Mesendoderm (in vitro differentiated cells): ENCODE measurements at regions not wholly inside any gene's neighbourhood (a gene's known extent, or its start where the extent isn't known, plus 50 kb on each side); places are given as distances from the start of the nearest gene placed in this dataset.

Experiments used
- DNase-seq: peaks from one replicate; pipeline ENCODE4 v3.0.0; 2013
- H2AK5ac ChIP-seq: 2 replicates; pipeline ENCODE4 v1.6.1; 2013; ENCODE audit warnings: low read length, inconsistent platforms
- H2BK120ac ChIP-seq: 2 replicates; pipeline ENCODE4 v1.6.1; 2013; ENCODE audit warnings: low read depth, mild to moderate bottlenecking, low read length, moderate library complexity, mixed read lengths
- H2BK15ac ChIP-seq: replicated peaks from 2 replicates; pipeline ENCODE4 v1.6.1; 2013; ENCODE audit warnings: low read depth, mild to moderate bottlenecking, moderate library complexity
- H2BK5ac ChIP-seq: 2 replicates; pipeline ENCODE4 v1.6.1; 2013; ENCODE audit warnings: low read length, inconsistent platforms
- H3K18ac ChIP-seq: 2 replicates; pipeline ENCODE4 v1.6.1; 2013; ENCODE audit warnings: mild to moderate bottlenecking, low read length, mixed read lengths
- H3K23ac ChIP-seq: one replicate; pipeline ENCODE4 v1.6.1; 2013; ENCODE audit warnings: low read length
- H3K27ac ChIP-seq: 2 replicates; pipeline ENCODE4 v1.5.1; 2013; ENCODE audit warnings: low read depth, mild to moderate bottlenecking, inconsistent platforms, low read length, moderate library complexity
- H3K27me3 ChIP-seq: 2 replicates; pipeline ENCODE4 v1.6.1; 2013; ENCODE audit warnings: low read length, control low read depth, mild to moderate bottlenecking, inconsistent platforms; ENCODE audit not compliant: insufficient read depth, poor library complexity
- H3K36me3 ChIP-seq: 2 replicates; pipeline ENCODE4 v1.6.1; 2013; ENCODE audit warnings: low read length, inconsistent platforms; ENCODE audit not compliant: control insufficient read depth, insufficient read depth
- H3K4ac ChIP-seq: one replicate; pipeline ENCODE4 v1.6.1; 2013; ENCODE audit warnings: low read depth, mild to moderate bottlenecking, low read length, moderate library complexity
- H3K4me1 ChIP-seq: 2 replicates; pipeline ENCODE4 v1.6.1; 2013; ENCODE audit warnings: low read depth, low read length, inconsistent platforms; ENCODE audit not compliant: control insufficient read depth
- H3K4me2 ChIP-seq: 2 replicates; pipeline ENCODE4 v1.6.1; 2013; ENCODE audit warnings: low read length
- H3K4me3 ChIP-seq: 2 replicates; pipeline ENCODE4 v1.5.1; 2013; ENCODE audit warnings: mild to moderate bottlenecking, low read length
- H3K56ac ChIP-seq: one replicate; pipeline ENCODE4 v1.6.1; 2013; ENCODE audit warnings: low read length
- H3K79me1 ChIP-seq: 2 replicates; pipeline ENCODE4 v1.6.1; 2013; ENCODE audit warnings: low read length, inconsistent platforms
- H3K79me2 ChIP-seq: 2 replicates; pipeline ENCODE4 v1.6.1; 2013; ENCODE audit warnings: mild to moderate bottlenecking, low read length; ENCODE audit not compliant: control insufficient read depth, insufficient read depth
- H3K9ac ChIP-seq: 2 replicates; pipeline ENCODE4 v1.6.1; 2013; ENCODE audit warnings: low read length, inconsistent platforms
- H4K5ac ChIP-seq: one replicate; pipeline ENCODE4 v1.6.1; 2013; ENCODE audit warnings: low read length
- H4K8ac ChIP-seq: one replicate; pipeline ENCODE4 v1.6.1; 2013; ENCODE audit warnings: low read depth, mild to moderate bottlenecking, control low read depth, low read length, moderate library complexity
- WGBS: extraction: QIAGEN DNeasy Blood & Tissue Kit; methylation state at CpG from one replicate; pipeline ENCODE4 v1.1.7; 2013; ENCODE audit warnings: low lambda C conversion rate, missing lambda C conversion rate; ENCODE audit not compliant: insufficient coverage; ENCODE audit errors: extremely low coverage; 5-methylcytosine and 5-hydroxymethylcytosine counted together

DNA sequence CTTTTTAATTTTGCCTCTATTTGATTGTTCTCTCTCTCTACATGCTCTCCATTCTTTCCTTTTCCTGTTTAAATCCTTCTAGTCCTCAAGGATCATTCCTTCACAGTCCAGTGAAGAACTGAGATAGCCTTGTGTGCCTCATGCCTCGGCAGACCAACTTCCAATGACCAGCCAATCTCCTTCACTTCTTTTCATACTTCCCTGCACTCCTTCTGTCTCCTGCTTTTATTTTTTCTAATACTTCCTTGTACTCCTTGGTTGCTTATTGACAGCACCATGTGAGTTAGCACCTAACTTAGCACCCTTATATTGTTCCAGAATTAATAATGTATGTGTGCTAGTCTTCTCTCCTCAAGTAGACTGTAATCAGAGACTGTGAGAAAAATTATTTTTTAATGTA lies 246.8 kb downstream of the ADGRG6 start:
- no peak overlapping the region for H3K9ac ChIP-seq
- no peak overlapping the region for H3K23ac ChIP-seq
- H3K4me2 ChIP-seq = no peak overlapping the region
- no peak overlapping the region for H2BK5ac ChIP-seq
- H3K36me3 ChIP-seq = no peaks in the 10 kb centered on the region
- no peaks in the 10 kb centered on the region for H3K79me1 ChIP-seq
- H4K8ac ChIP-seq = no peak overlapping the region
- H3K56ac ChIP-seq = no peak overlapping the region
- no CpG with 5 or more reads among the region's 1 CpG for WGBS
- H4K5ac ChIP-seq = no peak overlapping the region
- no peak overlapping the region for H3K4ac ChIP-seq
- H3K18ac ChIP-seq = no peak overlapping the region
- no peaks in the 10 kb centered on the region for H3K4me1 ChIP-seq
- no peak overlapping the region for H2AK5ac ChIP-seq
- H3K79me2 ChIP-seq = no peaks in the 10 kb centered on the region
- H2BK15ac ChIP-seq = no peak overlapping the region
- no peaks in the 10 kb centered on the region for H3K27me3 ChIP-seq
- H3K4me3 ChIP-seq = no peak overlapping the region
- DNase-seq = no peak
- no peak overlapping the region for H3K27ac ChIP-seq
- no peak overlapping the region for H2BK120ac ChIP-seq

- DNase-seq = no peak
- H3K36me3 ChIP-seq = no peaks in the 10 kb centered on the region
- WGBS = no CpG with 5 or more reads among the region's 7 CpGs
- H4K5ac ChIP-seq = no peak overlapping the region
- H2BK5ac ChIP-seq = no peak overlapping the region
- no peak overlapping the region for H3K4ac ChIP-seq
- H3K27ac ChIP-seq = no peak overlapping the region
- H3K79me2 ChIP-seq = no peaks in the 10 kb centered on the region
- H3K4me2 ChIP-seq = no peak overlapping the region
- H2BK120ac ChIP-seq = no peak overlapping the region
- H2AK5ac ChIP-seq = no peak overlapping the region
- H3K9ac ChIP-seq = no peak overlapping the region
- no peak overlapping the region for H2BK15ac ChIP-seq
- H3K23ac ChIP-seq = no peak overlapping the region
- no peak overlapping the region for H3K18ac ChIP-seq
- H3K79me1 ChIP-seq = no peaks in the 10 kb centered on the region
- H4K8ac ChIP-seq = no peak overlapping the region
- H3K27me3 ChIP-seq = no peaks in the 10 kb centered on the region
- no peak overlapping the region for H3K4me3 ChIP-seq
- H3K56ac ChIP-seq = no peak overlapping the region
- H3K4me1 ChIP-seq = no peaks in the 10 kb centered on the region
Measured at GRCh38 chr6:142550310-142551063, 248.7 kb downstream of the ADGRG6 start.

DNA sequence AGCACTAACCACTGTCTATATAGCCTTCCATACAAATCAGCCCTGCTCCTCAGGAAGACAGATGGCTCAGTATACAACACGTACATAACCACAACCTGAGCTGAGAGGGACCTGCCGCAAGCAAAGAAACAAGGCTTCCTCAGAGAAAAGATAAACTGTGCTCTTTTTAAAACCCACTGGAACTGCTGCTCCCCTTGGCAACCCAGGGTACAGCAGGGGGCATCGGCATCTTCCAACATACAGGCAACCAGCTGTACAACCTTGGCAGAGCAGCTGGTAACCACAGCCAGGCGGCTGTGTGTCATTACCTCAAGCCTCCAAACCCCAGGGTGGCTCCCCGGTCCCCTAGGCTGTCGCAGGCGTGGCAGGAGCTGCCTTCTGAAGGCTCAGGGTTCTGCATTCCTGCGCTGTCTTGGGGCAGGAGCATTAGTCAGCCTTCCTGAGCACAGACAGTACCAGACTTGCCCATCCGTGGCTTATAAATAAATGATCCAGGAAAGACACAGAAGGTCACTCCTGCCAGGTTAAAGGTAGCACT lies 249.5 kb downstream of the ADGRG6 start:
- Histone ChIP-seq H3K4me1 (no peaks in the 10 kb centered on the region), H2BK120ac (no peak overlapping the region), H3K27me3 (no peaks in the 10 kb centered on the region), H3K4me3 (no peak overlapping the region), H3K56ac (no peak overlapping the region), H3K27ac (no peak overlapping the region), H3K4me2 (no peak overlapping the region), H3K9ac (no peak overlapping the region), H4K5ac (no peak overlapping the region), H4K8ac (no peak overlapping the region), H2AK5ac (no peak overlapping the region), H3K79me1 (no peaks in the 10 kb centered on the region), H3K36me3 (no peaks in the 10 kb centered on the region), H3K23ac (no peak overlapping the region), H3K18ac (no peak overlapping the region), H3K79me2 (no peaks in the 10 kb centered on the region), H2BK5ac (no peak overlapping the region), H2BK15ac (no peak overlapping the region), H3K4ac (no peak overlapping the region)
- DNase-seq = peak; percentile 23
- no CpG with 5 or more reads among the region's 9 CpGs for WGBS

- H2BK5ac ChIP-seq = no peak overlapping the region
- no peak overlapping the region for H3K9ac ChIP-seq
- DNase-seq = no peak
- no peak overlapping the region for H4K8ac ChIP-seq
- no peaks in the 10 kb centered on the region for H3K79me2 ChIP-seq
- no peaks in the 10 kb centered on the region for H3K79me1 ChIP-seq
- no peak overlapping the region for H3K56ac ChIP-seq
- no peaks in the 10 kb centered on the region for H3K27me3 ChIP-seq
- H3K36me3 ChIP-seq = no peaks in the 10 kb centered on the region
- no peak overlapping the region for H3K18ac ChIP-seq
- no peak overlapping the region for H3K4ac ChIP-seq
- H3K4me3 ChIP-seq = no peak overlapping the region
- no peak overlapping the region for H2BK15ac ChIP-seq
- no peak overlapping the region for H3K23ac ChIP-seq
- H3K4me1 ChIP-seq = no peaks in the 10 kb centered on the region
- H4K5ac ChIP-seq = no peak overlapping the region
- WGBS = no CpG with 5 or more reads among the region's 3 CpGs
- no peak overlapping the region for H3K4me2 ChIP-seq
- H2AK5ac ChIP-seq = no peak overlapping the region
- H3K27ac ChIP-seq = no peak overlapping the region
- no peak overlapping the region for H2BK120ac ChIP-seq
Measured at GRCh38 chr6:142558786-142559185, 257.0 kb downstream of the ADGRG6 start.

DNA sequence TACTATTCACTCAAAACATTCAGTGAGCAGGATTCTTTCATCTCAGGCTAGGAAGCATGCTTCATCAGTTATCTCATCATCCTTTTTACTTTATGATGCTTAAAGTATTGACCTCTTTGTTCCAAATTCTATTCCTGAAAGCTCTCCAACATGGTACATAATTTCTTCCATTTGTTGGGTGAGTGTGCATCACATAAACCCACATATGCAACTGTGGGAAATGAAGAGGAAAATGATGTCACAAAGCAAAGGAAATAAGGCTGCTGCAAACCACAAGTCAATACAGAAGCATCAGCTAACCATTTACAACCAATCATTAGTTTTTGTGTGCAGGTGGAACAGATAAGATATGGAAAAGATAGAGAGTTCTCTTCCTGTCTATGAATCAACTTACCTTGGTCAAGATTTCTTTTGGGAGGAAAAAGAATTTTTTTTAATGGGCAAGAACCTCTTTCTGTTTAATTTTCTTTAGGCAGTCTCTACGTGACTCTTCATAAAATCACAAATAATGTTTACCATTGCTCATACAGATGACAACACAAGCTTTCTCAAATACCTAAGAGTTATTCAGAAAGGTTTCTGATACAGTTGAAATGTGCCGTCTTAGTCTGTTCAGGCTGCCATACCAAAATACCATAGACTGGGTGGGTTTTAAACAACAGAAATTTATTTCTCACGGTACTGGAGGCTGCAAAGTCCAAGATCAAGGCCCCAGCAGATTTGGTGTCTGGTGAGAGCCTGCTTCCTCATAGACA lies 259.9 kb downstream of the ADGRG6 start:
- H3K9ac ChIP-seq = no peak overlapping the region
- no peaks in the 10 kb centered on the region for H3K79me2 ChIP-seq
- H3K4me2 ChIP-seq = no peak overlapping the region
- no peak overlapping the region for H2BK15ac ChIP-seq
- H3K4ac ChIP-seq = no peak overlapping the region
- H3K56ac ChIP-seq = peak overlapping the region; percentile 28
- WGBS = no CpG with 5 or more reads among the region's 3 CpGs
- no peaks in the 10 kb centered on the region for H3K36me3 ChIP-seq
- no peaks in the 10 kb centered on the region for H3K27me3 ChIP-seq
- no peak for DNase-seq
- no peak overlapping the region for H4K5ac ChIP-seq
- H3K4me3 ChIP-seq = no peak overlapping the region
- no peak overlapping the region for H3K18ac ChIP-seq
- no peak overlapping the region for H2BK5ac ChIP-seq
- H3K4me1 ChIP-seq = no peaks in the 10 kb centered on the region
- no peak overlapping the region for H3K27ac ChIP-seq
- no peaks in the 10 kb centered on the region for H3K79me1 ChIP-seq
- H3K23ac ChIP-seq = no peak overlapping the region
- H2AK5ac ChIP-seq = no peak overlapping the region
- H2BK120ac ChIP-seq = no peak overlapping the region
- no peak overlapping the region for H4K8ac ChIP-seq
